Astrocyte of the spinal cord (primary cell): ENCODE measurements at regions not wholly inside any gene's neighbourhood (a gene's known extent, or its start where the extent isn't known, plus 50 kb on each side); places are given as distances from the start of the nearest gene placed in this dataset.

ENCODE experiments used
- DNase-seq: peaks from one replicate; pipeline ENCODE4 v3.0.0; 2011; ENCODE audit warnings: low read depth, low spot score
- H3K4me3 ChIP-seq: 2 replicates; pipeline ENCODE4 v1.5.1; 2011; ENCODE audit warnings: low read depth, mild to moderate bottlenecking, low read length, moderate library complexity
- CTCF ChIP-seq: IDR thresholded peaks from 2 replicates; pipeline ENCODE4 v1.5.1; 2012; ENCODE audit warnings: low read depth, mild to moderate bottlenecking, low read length, inconsistent platforms
- in situ Hi-C: cut with HindIII; loops from 2 replicates; pipeline ENCODE4 v1.10.0; 2017; ENCODE audit warnings: low sequenced_read_pairs

GRCh38 chr3:139870000-139870675 lies 64.8 kb upstream of the CLSTN2 start:
- in situ Hi-C loops, result no loop called here

GRCh38 chr3:139868773-139869172 lies 66.2 kb upstream of the CLSTN2 start:
- TF ChIP-seq CTCF, result no peak
- DNase-seq, result no peak
- in situ Hi-C loops, result no loop called here
- H3K4me3 ChIP-seq, result no peak overlapping the region

More at GRCh38 chr3:139870000-139870675, 64.8 kb upstream of the CLSTN2 start:
- H3K4me3 ChIP-seq, result no peak overlapping the region
- TF ChIP-seq CTCF, result no peak
- DNase-seq, result no peak

GRCh38 chr3:139848660-139849059 lies 86.3 kb upstream of the CLSTN2 start:
- no peak for TF ChIP-seq CTCF
- H3K4me3 ChIP-seq, result no peak overlapping the region
- in situ Hi-C loops, result no loop called here
- no peak for DNase-seq

DNA sequence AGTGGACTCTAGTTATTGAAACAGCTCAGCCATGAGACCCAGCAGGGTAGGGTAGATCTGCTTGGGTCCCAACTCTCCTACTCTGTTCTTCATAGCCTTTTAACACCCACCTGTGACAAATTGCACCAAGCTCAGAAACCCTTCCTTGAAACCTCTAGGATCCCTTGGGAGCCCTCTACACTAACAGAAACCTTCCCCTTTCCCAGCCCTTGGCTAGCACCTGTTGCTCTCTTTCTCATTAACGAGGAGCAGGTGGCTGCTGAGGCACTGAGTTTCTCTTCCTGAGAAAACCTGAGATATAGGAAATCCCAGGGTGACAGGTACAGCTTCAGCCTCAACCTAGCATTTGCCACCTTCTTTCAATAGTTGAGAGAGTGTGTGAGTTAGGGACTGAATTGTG lies 88.3 kb upstream of the CLSTN2 start:
- H3K4me3 ChIP-seq, result no peak overlapping the region
- no peak for DNase-seq
- in situ Hi-C loops, result no loop called here
- no peak for TF ChIP-seq CTCF

- no peak overlapping the region for H3K4me3 ChIP-seq
- no peak for DNase-seq
- TF ChIP-seq CTCF, result no peak
- in situ Hi-C loops, result no loop called here
These were observed 95.3 kb upstream of the CLSTN2 start for GRCh38 chr3:139839659-139840058.

DNA sequence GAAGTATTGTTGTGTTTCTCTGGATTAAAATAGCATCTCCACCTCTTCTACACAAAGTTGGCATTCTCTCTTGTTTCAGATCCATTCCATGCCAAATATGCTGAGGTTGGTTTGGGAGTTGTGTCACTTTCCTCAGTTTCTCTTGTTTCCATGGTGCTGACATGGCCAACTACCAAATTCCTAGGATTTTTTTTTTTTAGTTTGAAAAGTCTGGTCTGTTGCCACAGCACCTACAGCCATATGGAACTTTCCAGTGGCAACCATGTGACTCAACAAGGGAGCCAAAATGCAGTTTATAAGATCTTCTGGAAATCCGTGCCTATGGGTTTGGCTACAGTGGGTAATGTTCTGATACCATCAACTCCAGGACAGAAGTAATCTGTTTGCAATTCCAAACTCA lies 96.0 kb upstream of the CLSTN2 start:
- TF ChIP-seq CTCF, result no peak

More for the DNA sequence above, 96.0 kb upstream of the CLSTN2 start:
- in situ Hi-C loops, result no loop called here
- no peak overlapping the region for H3K4me3 ChIP-seq
- DNase-seq, result no peak
